NT2/D1 (cell line): ENCODE measurements at regions not wholly inside any gene's neighbourhood (a gene's known extent, or its start where the extent isn't known, plus 50 kb on each side); places are given as distances from the start of the nearest gene placed in this dataset.

Experiments
- YY1 ChIP-seq: IDR thresholded peaks from 2 replicates; pipeline ENCODE4 v1.6.1; 2011; ENCODE audit not compliant: insufficient read length, insufficient read depth
- ZNF274 ChIP-seq: IDR thresholded peaks from 2 replicates; pipeline ENCODE4 v1.6.1; 2011; ENCODE audit warnings: mild to moderate bottlenecking, low read depth, low read length

DNA sequence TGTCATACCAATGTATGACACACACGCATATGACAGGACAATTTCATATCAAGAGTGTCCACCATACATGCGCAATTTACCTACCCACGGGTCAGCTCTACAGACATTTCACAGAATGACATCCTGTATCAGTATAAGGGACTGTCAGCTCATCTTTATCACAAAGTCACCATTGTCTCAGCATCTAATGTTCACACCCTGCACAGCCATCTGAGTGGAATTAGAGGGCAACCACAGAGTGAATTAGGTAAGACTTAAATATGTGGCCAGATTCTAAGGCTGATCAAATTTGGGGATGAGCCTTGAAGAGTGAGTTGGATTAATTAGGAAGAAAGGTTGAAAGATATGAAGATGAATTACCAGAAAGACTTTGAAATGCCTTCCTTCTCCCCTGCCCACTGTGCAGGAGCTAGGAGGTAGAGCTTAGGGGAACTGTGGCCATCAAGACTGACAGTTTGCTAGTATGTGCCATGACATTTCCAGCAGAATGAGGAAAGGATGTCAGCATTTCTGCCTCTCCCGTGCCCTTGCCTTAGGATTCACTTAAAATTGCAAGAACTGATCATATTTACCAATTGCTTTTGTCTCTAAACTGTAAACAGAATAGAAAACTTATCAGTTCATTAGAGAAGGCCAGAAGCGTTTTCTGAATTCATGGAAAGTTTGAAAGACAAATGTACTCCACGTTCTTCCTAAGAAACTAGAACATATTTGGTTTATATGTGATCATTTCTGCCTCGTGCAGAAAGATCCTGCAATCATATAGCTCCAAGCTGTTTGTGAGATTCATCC, 121.1 kb downstream of the DDX1 start:
- TF ChIP-seq ZNF274: no peak
- TF ChIP-seq YY1: no peak
